GM19395 (cell line): ENCODE measurements at regions not wholly inside any gene's neighbourhood (a gene's known extent, or its start where the extent isn't known, plus 50 kb on each side); places are given as distances from the start of the nearest gene placed in this dataset.

Experiments used
- ATAC-seq: cut with Tn5 transposase; IDR thresholded peaks from one replicate; pipeline ENCODE4 v1.9.1; 2021; ENCODE audit warnings: mild to moderate bottlenecking, moderate library complexity; ENCODE audit not compliant: unreplicated experiment

GRCh38 chr10:120367341-120367740, 89.7 kb upstream of the PLPP4 start:
- no peak for ATAC-seq

GRCh38 chr10:120368338-120368737, 88.7 kb upstream of the PLPP4 start:
- ATAC-seq: no peak

GRCh38 chr10:120368927-120369326, 88.1 kb upstream of the PLPP4 start:
- ATAC-seq: no peak

DNA sequence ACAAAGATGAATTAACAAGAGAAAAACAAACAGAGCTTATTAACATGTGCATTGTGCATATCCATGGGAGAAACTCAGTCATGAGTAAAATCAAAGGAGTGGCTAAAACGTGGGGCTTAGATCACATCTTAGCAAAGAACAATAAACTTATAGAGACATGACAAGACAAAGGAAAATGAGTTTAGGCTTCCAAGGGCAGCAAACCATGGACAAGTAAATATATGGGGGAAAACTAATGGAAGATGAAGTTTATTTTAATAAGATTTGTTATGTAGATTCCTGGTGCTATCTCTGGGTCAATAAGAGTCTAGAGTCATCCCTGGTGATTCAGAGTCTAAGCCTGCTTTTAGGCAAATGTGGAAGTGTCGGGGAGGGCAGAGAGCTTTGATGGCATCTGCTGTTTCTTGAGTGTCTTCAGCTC, 87.2 kb upstream of the PLPP4 start:
- no peak for ATAC-seq

DNA sequence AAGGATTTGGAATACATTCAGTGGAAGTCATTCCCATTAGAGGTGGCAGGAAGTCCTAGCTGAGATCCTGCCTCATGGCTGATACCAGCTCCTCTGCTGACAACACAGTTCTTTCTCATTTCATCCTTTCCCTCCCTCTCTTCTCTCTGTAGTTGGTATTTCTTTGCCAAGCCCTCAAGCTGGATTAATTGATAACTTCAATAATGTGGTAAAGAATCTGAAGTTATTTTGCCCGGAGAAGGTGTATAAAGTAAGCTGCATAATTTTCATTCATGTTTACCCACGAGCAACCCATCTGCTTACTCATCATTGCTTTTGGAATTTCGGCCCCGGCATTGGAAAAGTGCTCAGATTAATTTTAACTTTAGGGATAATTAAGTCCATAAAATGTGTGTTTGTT, 85.2 kb upstream of the PLPP4 start:
- ATAC-seq: no peak

- no peak for ATAC-seq
These were observed 84.1 kb upstream of the PLPP4 start for GRCh38 chr10:120372917-120373316.

DNA sequence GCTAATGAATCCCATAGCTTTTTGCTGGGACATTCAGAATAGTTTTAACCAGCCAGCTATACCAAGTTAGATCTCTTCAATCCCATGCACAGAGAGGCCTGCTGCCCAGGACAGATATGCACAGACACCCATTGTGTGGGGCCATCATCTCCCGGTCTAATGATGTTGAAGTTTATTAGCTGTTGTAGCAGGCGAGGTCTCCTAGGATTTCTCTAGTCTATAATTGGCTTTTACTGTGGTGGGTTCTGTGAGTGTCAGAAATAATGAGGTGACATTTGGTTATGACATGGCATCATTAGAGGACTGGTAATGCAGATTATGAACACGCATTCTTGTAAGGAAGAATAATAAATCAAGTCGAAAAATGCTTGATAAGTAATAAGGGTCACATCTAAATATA, 81.4 kb upstream of the PLPP4 start:
- ATAC-seq: no peak

DNA sequence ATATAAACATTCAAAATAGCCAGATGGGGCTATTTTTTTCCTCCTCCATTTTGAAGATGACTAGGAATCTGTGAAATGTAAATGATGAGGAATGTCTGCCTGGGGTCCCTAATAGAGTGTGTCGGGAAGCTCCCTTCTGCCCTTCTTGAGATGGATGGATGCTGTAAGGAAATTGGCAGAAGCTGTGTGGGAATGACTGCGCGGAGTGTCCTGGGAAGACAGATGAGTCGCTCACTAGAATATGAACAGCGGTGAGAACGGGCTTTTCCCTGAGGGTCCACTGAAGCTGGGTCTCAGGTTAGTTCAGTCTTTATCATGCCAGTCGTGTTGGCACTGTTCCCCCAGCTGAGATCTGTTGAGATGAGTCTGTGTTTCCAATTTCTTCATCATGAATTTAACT, 75.1 kb upstream of the PLPP4 start:
- no peak for ATAC-seq

- no peak for ATAC-seq
These were observed 74.7 kb upstream of the PLPP4 start for GRCh38 chr10:120382360-120382759.

DNA sequence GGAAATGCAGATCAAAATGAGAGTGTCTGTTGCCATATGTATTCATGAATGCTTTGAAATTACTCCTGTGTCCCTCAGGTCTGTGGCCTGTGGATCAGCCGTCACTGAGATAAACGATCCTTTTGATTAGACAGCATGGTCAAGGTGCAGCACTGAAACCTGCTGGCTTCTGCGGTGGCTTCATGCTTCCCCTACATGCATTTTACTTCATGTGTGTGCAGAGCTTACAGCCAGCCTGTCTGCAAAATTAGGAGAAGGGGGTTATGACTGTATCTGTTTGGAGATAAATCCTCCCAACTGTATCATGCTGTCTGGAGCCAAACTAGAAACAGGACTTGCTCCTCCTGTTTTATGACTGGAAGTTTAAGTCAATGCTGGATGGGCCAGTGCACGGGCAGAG, 71.0 kb upstream of the PLPP4 start:
- ATAC-seq: no peak

DNA sequence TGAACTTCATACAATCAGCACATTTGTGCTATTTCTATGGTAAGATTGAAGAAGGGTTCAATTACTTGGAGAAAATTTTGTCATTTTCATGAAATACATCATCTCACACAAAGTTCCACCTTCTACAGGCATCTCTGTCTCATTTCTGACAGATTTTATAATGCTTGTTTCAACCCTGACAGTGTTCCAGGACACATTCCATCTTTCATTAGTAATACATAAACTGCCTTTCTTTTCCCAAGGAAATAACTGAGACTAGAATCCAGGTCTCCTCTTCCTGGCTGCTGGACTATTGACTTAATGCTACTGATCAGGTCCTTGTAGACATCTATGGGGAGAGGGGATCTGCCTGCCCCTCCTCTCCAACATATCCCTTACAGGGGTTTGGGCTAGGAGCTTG, 70.1 kb upstream of the PLPP4 start:
- ATAC-seq: no peak

GRCh38 chr10:120387326-120387725, 69.7 kb upstream of the PLPP4 start:
- ATAC-seq: no peak

GRCh38 chr10:120392245-120392644, 64.8 kb upstream of the PLPP4 start:
- ATAC-seq: no peak

DNA sequence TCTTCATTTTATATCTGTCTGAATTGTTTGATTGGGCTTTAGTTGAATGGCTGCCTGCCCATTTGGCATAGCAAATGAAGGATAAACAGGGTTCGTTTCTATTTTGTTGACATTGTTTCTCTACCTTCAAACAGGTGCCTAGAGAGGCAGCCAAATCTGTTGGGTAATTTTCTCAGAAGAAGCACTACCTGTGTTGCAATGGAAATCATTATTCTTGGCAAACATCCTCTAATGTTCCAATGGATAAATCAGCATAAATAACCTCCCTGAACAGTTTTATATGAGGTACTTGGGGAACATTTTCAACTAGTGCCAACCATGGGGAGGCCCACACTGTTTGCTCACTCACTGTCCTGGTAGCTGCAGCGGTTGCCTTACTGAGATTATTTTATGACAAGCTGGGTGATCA, 64.4 kb upstream of the PLPP4 start:
- ATAC-seq: no peak

DNA sequence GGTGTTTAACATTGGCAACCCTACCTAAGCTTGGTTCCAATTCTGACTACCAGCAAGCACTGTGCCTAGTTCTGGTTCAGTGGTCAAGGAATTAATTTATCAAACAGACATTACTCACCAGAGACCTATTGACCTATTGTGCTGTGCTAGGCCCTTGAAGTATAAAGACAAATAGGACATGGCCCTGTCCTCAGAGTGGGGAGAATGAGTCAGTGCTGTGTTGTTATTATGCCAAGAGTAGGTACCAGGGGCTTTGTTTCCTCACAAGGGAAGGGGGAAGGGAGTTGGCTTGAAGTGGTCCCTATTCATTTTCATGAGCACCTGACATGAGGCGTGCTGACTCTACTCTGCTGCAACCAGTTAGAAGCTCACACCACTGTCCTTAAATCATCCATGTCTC, 62.6 kb upstream of the PLPP4 start:
- ATAC-seq: no peak

GRCh38 chr10:120396228-120396627, 60.8 kb upstream of the PLPP4 start:
- no peak for ATAC-seq

DNA sequence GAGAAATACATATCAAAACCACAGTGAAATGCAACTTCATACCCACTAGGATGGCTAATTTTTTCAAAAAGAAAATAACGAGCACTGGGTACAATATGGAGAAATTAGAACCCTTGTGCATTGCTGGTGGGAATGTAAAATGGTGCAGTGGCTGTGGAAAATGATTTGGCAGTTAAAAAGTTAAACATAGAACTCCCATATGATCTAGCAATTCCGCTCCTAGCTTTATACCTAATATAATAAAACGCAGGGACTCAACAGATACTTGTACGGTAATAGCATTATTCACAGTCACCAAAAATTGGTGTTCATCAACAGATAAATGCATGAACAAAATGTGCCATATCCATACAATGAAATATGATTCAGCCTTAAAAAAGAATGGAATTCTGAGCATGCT, 58.8 kb upstream of the PLPP4 start:
- no peak for ATAC-seq

- ATAC-seq: no peak
These were observed 56.4 kb upstream of the PLPP4 start for GRCh38 chr10:120400601-120401000.

GRCh38 chr10:120402147-120402766, 54.8 kb upstream of the PLPP4 start:
- ATAC-seq: no peak

- ATAC-seq: no peak
These were observed 53.9 kb upstream of the PLPP4 start for GRCh38 chr10:120403109-120403508.

- no peak for ATAC-seq
These were observed 50.7 kb upstream of the PLPP4 start for GRCh38 chr10:120406376-120406775.
